ENCODE measurements at regions not wholly inside any gene's neighbourhood (a gene's known extent, or its start where the extent isn't known, plus 50 kb on each side); places are given as distances from the start of the nearest gene placed in this dataset.

- no peak for TF ChIP-seq ZBTB7A (IDR thresholded peaks at IDR 0.05; ENCODE audit: low read depth)
- no peak for TF ChIP-seq CREB1 (IDR thresholded peaks at IDR 0.05; ENCODE audit: low read depth)
- no peak for TF ChIP-seq TEAD4 (IDR thresholded peaks at IDR 0.05)
- no peak for TF ChIP-seq RAD21 (IDR thresholded peaks at IDR 0.05; ENCODE audit: low read depth)
- TF ChIP-seq TAF1 (IDR thresholded peaks at IDR 0.05; ENCODE audit: low read depth) = no peak
- no peak for TF ChIP-seq YY1 (IDR thresholded peaks at IDR 0.05; ENCODE audit: low read depth)
- no peak for TF ChIP-seq EP300 (IDR thresholded peaks at IDR 0.05; ENCODE audit: borderline replicate concordance)
- no peak for TF ChIP-seq NFIC (IDR thresholded peaks at IDR 0.05)
- TF ChIP-seq TCF12 (IDR thresholded peaks at IDR 0.05; ENCODE audit: low read depth) = no peak
- no peak for TF ChIP-seq MAX (IDR thresholded peaks at IDR 0.05)
- no peak for TF ChIP-seq EGR1 (IDR thresholded peaks at IDR 0.05)
- TF ChIP-seq CEBPB (IDR thresholded peaks at IDR 0.05) = no peak
- no peak for TF ChIP-seq REST (IDR thresholded peaks at IDR 0.05; ENCODE audit: low read depth)
- no peak for TF ChIP-seq FOXM1 (IDR thresholded peaks at IDR 0.05; ENCODE audit: borderline replicate concordance, low read depth)
- TF ChIP-seq USF1 (IDR thresholded peaks at IDR 0.05) = no peak
Measured at GRCh38 chr16:17901309-17901708, 430.5 kb upstream of the XYLT1 start.

GRCh38 chr16:17899141-17899540 is 428.4 kb upstream of the XYLT1 start:
- TF ChIP-seq CEBPB (IDR thresholded peaks at IDR 0.05) (no peak), YY1 (IDR thresholded peaks at IDR 0.05; ENCODE audit: low read depth) (no peak), RAD21 (IDR thresholded peaks at IDR 0.05; ENCODE audit: low read depth) (no peak), TCF12 (IDR thresholded peaks at IDR 0.05; ENCODE audit: low read depth) (no peak), CREB1 (IDR thresholded peaks at IDR 0.05; ENCODE audit: low read depth) (no peak), TAF1 (IDR thresholded peaks at IDR 0.05; ENCODE audit: low read depth) (no peak), EP300 (IDR thresholded peaks at IDR 0.05; ENCODE audit: borderline replicate concordance) (no peak), REST (IDR thresholded peaks at IDR 0.05; ENCODE audit: low read depth) (no peak), FOXM1 (IDR thresholded peaks at IDR 0.05; ENCODE audit: borderline replicate concordance, low read depth) (no peak), EGR1 (IDR thresholded peaks at IDR 0.05) (no peak)

GRCh38 chr16:17887963-17888362 is 417.2 kb upstream of the XYLT1 start:
- TF ChIP-seq MAX (IDR thresholded peaks at IDR 0.05) = no peak
- TF ChIP-seq TCF12 (IDR thresholded peaks at IDR 0.05; ENCODE audit: low read depth) = no peak
- no peak for TF ChIP-seq CREB1 (IDR thresholded peaks at IDR 0.05; ENCODE audit: low read depth)
- no peak for TF ChIP-seq TAF1 (IDR thresholded peaks at IDR 0.05; ENCODE audit: low read depth)
- TF ChIP-seq CEBPB (IDR thresholded peaks at IDR 0.05) = no peak
- TF ChIP-seq EGR1 (IDR thresholded peaks at IDR 0.05) = no peak
- no peak for TF ChIP-seq ZBTB7A (IDR thresholded peaks at IDR 0.05; ENCODE audit: low read depth)
- no peak for TF ChIP-seq EP300 (IDR thresholded peaks at IDR 0.05; ENCODE audit: borderline replicate concordance)
- no peak for TF ChIP-seq RAD21 (IDR thresholded peaks at IDR 0.05; ENCODE audit: low read depth)
- TF ChIP-seq TEAD4 (IDR thresholded peaks at IDR 0.05) = no peak
- no peak for TF ChIP-seq FOXM1 (IDR thresholded peaks at IDR 0.05; ENCODE audit: borderline replicate concordance, low read depth)
- no peak for TF ChIP-seq NFIC (IDR thresholded peaks at IDR 0.05)

GRCh38 chr16:17885659-17886207 is 415.0 kb upstream of the XYLT1 start:
- TF ChIP-seq YY1 (IDR thresholded peaks at IDR 0.05; ENCODE audit: low read depth) (no peak), CEBPB (IDR thresholded peaks at IDR 0.05) (no peak), USF1 (IDR thresholded peaks at IDR 0.05) (no peak), REST (IDR thresholded peaks at IDR 0.05; ENCODE audit: low read depth) (no peak), RAD21 (IDR thresholded peaks at IDR 0.05; ENCODE audit: low read depth) (no peak), EGR1 (IDR thresholded peaks at IDR 0.05) (no peak), FOXM1 (IDR thresholded peaks at IDR 0.05; ENCODE audit: borderline replicate concordance, low read depth) (no peak), TCF12 (IDR thresholded peaks at IDR 0.05; ENCODE audit: low read depth) (no peak), TAF1 (IDR thresholded peaks at IDR 0.05; ENCODE audit: low read depth) (no peak), CREB1 (IDR thresholded peaks at IDR 0.05; ENCODE audit: low read depth) (no peak), ZBTB7A (IDR thresholded peaks at IDR 0.05; ENCODE audit: low read depth) (no peak), TEAD4 (IDR thresholded peaks at IDR 0.05) (no peak), EP300 (IDR thresholded peaks at IDR 0.05; ENCODE audit: borderline replicate concordance) (no peak), NFIC (IDR thresholded peaks at IDR 0.05) (no peak), MAX (IDR thresholded peaks at IDR 0.05) (no peak)

Measured in Ishikawa (cell line).